Vagina (tissue), 2 donors: ENCODE measurements at regions not wholly inside any gene's neighbourhood (a gene's known extent, or its start where the extent isn't known, plus 50 kb on each side); places are given as distances from the start of the nearest gene placed in this dataset.
A peak's percentile ranks its signal among the peaks of the same experiment; 100 is the strongest.

Experiments
- DNase-seq, 2 donors: peaks; one replicate each; pipeline ENCODE4 v3.0.0-alpha.2; 2017; ENCODE audit errors: extremely low spot score in 2 of 2
- H3K27ac ChIP-seq: fragments of 200-600 bp; sonication (generic); one replicate; pipeline ENCODE4 v1.5.1; 2019
- H3K27me3 ChIP-seq: fragments of 200-600 bp; sonication (generic); one replicate; pipeline ENCODE4 v1.5.1; 2019
- H3K36me3 ChIP-seq, 2 donors: fragments of 200-600 bp; sonication (generic); one replicate each; pipeline ENCODE4 v1.5.1; 2017 to 2019
- H3K4me1 ChIP-seq: fragments of 200-600 bp; sonication (generic); one replicate; pipeline ENCODE4 v1.5.1; 2019
- H3K4me3 ChIP-seq, 2 donors: fragments of 200-600 bp; sonication (generic); 1 replicate in 1 of 2; 2 replicates in 1 of 2; pipeline ENCODE4 v1.5.1; 2016 to 2019
- H3K9me3 ChIP-seq: fragments of 200-600 bp; sonication (generic); one replicate; pipeline ENCODE4 v1.5.1; 2019
- POLR2A ChIP-seq, 2 donors: fragments of 450-650 bp; IDR thresholded peaks; one replicate each; pipeline ENCODE4 v1.6.1; 2017; ENCODE audit warnings: antibody characterized with exemption in 2 of 2, mild to moderate bottlenecking in 2 of 2, moderate library complexity in 2 of 2
- POLR2AphosphoS5 ChIP-seq, 2 donors: sonication (generic); formaldehyde crosslinking; IDR thresholded peaks; one replicate each; pipeline ENCODE4 v1.9.0; 2017; ENCODE audit warnings: antibody characterized with exemption in 2 of 2, mild to moderate bottlenecking in 2 of 2, low read depth in 1 of 2; ENCODE audit not compliant: insufficient read depth in 1 of 2
- intact Hi-C: fragments of 100-400 bp; cut with DNase I; formaldehyde crosslinking; loops from one replicate; pipeline ENCODE4 v1.15.1; 2023
- TF ChIP-seq, protein P1 (sequence below), 3 experiments: fragments of 450-650 bp in 2 of 3; fragments of 200-600 bp in 1 of 3; sonication (generic) in 1 of 3; IDR thresholded peaks; one replicate each; pipeline ENCODE4 v1.5.1; 2017 to 2019; ENCODE audit warnings: antibody characterized with exemption in 3 of 3, mild to moderate bottlenecking in 2 of 3, moderate library complexity in 2 of 3

DNA sequence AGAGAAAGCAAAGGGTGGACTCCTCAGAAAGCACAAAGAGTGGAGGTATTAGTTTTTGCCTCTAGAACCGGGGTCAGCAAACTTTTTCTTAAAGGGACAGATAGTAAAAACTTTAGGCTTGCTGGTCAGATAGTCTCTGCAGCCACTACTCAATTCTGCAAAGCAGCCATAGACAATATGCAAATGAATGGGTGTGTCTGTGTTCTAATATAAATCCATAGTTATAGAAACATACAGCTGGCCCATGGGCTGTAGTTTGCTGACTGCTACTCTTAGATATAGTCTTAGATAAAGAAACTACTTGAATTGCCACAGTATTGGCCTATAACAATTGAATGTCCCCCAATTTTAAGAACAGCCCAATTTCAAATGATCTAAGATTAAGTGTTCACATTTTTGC is 101.6 kb upstream of the CACHD1 start:
- Histone ChIP-seq H3K36me3 (no peaks in the 10 kb centered on the region), H3K27me3 (no peaks in the 10 kb centered on the region), H3K27ac (no peak overlapping the region), H3K9me3 (no peaks in the 10 kb centered on the region), H3K4me3 (no peak overlapping the region), H3K4me1 (no peaks in the 10 kb centered on the region)
- TF ChIP-seq, protein P1, sequence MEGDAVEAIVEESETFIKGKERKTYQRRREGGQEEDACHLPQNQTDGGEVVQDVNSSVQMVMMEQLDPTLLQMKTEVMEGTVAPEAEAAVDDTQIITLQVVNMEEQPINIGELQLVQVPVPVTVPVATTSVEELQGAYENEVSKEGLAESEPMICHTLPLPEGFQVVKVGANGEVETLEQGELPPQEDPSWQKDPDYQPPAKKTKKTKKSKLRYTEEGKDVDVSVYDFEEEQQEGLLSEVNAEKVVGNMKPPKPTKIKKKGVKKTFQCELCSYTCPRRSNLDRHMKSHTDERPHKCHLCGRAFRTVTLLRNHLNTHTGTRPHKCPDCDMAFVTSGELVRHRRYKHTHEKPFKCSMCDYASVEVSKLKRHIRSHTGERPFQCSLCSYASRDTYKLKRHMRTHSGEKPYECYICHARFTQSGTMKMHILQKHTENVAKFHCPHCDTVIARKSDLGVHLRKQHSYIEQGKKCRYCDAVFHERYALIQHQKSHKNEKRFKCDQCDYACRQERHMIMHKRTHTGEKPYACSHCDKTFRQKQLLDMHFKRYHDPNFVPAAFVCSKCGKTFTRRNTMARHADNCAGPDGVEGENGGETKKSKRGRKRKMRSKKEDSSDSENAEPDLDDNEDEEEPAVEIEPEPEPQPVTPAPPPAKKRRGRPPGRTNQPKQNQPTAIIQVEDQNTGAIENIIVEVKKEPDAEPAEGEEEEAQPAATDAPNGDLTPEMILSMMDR (IDR thresholded peaks at IDR 0.05): no peak
- TF ChIP-seq POLR2AphosphoS5 (IDR thresholded peaks at IDR 0.05; ENCODE audit: insufficient read depth in 1 of 2, low read depth in 1 of 2) (no peak), POLR2A (IDR thresholded peaks at IDR 0.05) (no peak)
- intact Hi-C loops: no loop called here
- DNase-seq: no peak

DNA sequence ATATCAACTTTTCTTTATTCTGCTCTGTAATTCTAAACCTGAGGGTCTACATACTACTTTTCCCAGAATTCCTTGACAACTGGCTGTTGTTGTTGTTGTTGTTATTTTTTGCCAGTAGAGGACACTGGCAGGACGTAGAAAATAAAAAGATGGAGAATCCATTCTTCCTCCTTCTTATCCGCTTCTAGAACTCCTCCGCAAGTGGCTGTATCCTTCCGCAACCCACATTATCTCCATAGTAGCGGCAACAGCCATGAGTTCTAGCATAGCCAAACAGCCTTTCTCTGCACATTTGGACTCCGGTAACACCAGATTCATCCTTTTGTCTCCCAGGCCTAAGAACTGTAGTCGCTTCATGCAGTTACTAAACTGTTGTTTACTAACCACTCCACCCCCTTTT is 91.1 kb upstream of the CACHD1 start:
- TF ChIP-seq, protein P1 (IDR thresholded peaks at IDR 0.05): no peak
- no peak for TF ChIP-seq POLR2AphosphoS5 (IDR thresholded peaks at IDR 0.05; ENCODE audit: insufficient read depth in 1 of 2, low read depth in 1 of 2)
- TF ChIP-seq POLR2A (IDR thresholded peaks at IDR 0.05): no peak
- Histone ChIP-seq H3K4me1 (no peaks in the 10 kb centered on the region), H3K27me3 (no peaks in the 10 kb centered on the region), H3K9me3 (no peaks in the 10 kb centered on the region), H3K27ac (no peak overlapping the region), H3K36me3 (no peaks in the 10 kb centered on the region), H3K4me3 (no peak overlapping the region)
- DNase-seq: no peak
- intact Hi-C loops: no loop called here

DNA sequence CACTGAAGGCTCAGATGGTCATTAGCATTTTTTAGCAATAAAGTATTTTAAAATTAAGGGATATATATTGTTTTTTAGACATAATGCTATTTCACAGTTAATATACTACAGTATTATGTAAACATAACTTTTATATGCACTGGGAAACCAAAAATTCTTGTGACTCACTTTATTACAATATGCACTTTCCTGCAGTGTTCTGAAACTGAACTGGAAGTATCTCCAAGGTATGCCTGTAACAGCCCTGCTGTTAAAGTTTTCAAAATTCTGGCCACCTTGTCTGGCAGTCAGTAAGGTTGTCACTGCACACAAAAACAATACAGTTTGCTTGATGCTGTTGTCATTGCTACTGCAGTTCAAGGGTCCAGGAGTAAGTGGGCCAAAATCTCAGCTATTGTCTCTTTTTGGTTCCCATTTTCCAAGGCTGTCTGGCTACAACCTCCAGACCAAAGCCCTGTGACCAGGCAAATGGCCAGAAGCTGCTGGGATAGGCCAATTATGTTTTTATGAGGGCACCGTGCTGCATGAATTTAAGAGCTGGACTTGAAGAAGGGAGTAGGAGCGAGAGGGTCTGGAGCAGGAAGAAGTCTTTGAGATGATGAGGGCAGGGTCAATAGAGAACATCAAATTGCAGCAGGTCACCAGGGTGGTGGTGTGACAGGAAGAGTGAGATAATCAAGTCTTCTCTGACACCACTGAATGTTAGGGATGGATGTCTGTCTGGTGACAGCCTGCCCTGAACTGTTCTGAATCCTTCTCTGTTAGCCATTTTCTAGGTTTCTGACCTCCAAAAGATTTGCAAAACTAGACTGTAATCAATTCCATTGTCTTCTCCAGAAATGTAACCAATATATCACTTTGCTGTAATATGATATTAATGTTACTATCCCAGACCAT is 82.3 kb upstream of the CACHD1 start:
- no peak for TF ChIP-seq POLR2A (IDR thresholded peaks at IDR 0.05)
- TF ChIP-seq, protein P1 (IDR thresholded peaks at IDR 0.05): no peak
- no peak for TF ChIP-seq POLR2AphosphoS5 (IDR thresholded peaks at IDR 0.05; ENCODE audit: insufficient read depth in 1 of 2, low read depth in 1 of 2)
- DNase-seq: no peak
- Histone ChIP-seq H3K4me1 (peaks cover 7% of the 10 kb centered on the region), H3K36me3 (no peaks in the 10 kb centered on the region), H3K9me3 (no peaks in the 10 kb centered on the region), H3K4me3 (no peak overlapping the region), H3K27ac (peak overlapping the region; percentile 8), H3K27me3 (no peaks in the 10 kb centered on the region)
- intact Hi-C loops: no loop called here

DNA sequence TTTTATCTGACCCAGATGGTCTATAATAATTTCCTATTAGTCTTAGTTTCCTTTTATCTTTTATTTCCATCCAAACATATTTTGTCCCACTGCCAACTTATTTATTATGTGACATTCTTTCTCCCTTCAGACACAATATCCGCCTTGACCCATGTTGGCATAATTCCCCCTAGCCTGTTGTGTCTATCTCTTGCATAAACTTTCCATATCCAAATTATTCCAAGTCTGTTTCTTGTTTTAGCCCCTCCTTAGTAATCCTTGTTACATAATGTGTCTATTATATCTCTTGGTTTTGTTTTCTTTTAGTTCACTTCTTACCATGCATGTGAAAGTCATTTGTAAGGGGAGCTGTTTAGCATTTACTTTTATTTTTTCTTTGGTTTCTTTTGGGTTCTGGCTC is 81.6 kb upstream of the CACHD1 start:
- TF ChIP-seq POLR2A (IDR thresholded peaks at IDR 0.05): no peak
- TF ChIP-seq, protein P1 (IDR thresholded peaks at IDR 0.05): no peak
- TF ChIP-seq POLR2AphosphoS5 (IDR thresholded peaks at IDR 0.05; ENCODE audit: insufficient read depth in 1 of 2, low read depth in 1 of 2): no peak
- intact Hi-C loops: no loop called here
- DNase-seq: no peak
- H3K36me3 ChIP-seq: no peaks in the 10 kb centered on the region
- no peaks in the 10 kb centered on the region for H3K27me3 ChIP-seq
- peaks cover 7% of the 10 kb centered on the region for H3K4me1 ChIP-seq
- H3K9me3 ChIP-seq: no peaks in the 10 kb centered on the region
- H3K27ac ChIP-seq: no peak overlapping the region
- H3K4me3 ChIP-seq: no peak overlapping the region

DNA sequence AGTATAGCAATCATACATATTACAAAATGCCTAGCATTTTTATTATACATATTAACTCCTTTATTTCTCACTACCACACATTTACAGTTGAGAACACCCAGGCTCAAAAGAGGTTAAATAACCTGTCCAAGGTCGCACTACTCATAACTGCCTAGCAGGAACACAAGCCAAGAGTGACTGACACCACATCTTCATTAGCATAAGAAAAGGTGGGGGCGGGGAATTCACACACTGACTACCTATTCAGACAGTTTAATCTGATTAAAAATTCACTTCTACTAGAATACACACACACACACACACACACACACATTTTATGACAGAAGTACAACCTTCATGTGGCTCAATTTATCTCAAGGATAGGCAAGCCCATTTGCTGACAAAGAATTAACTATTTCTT is 77.8 kb upstream of the CACHD1 start:
- Histone ChIP-seq H3K4me1 (peaks cover 7% of the 10 kb centered on the region), H3K27me3 (no peaks in the 10 kb centered on the region), H3K36me3 (no peaks in the 10 kb centered on the region), H3K9me3 (no peaks in the 10 kb centered on the region), H3K4me3 (no peak overlapping the region), H3K27ac (no peak overlapping the region)
- intact Hi-C loops: no loop called here
- TF ChIP-seq, protein P1 (IDR thresholded peaks at IDR 0.05): no peak
- no peak for TF ChIP-seq POLR2AphosphoS5 (IDR thresholded peaks at IDR 0.05; ENCODE audit: insufficient read depth in 1 of 2, low read depth in 1 of 2)
- no peak for TF ChIP-seq POLR2A (IDR thresholded peaks at IDR 0.05)
- no peak for DNase-seq
